Smooth muscle cell (in vitro differentiated cells): ENCODE measurements at regions not wholly inside any gene's neighbourhood (a gene's known extent, or its start where the extent isn't known, plus 50 kb on each side); places are given as distances from the start of the nearest gene placed in this dataset.

ENCODE experiments used
- DNase-seq: peaks from one replicate; lab custom pipeline; 2025; ENCODE audit not compliant: unreplicated experiment; lab: John Stamatoyannopoulos, UW
- H2AFZ ChIP-seq: fragments of 200-600 bp; sonication (generic); 2 replicates; pipeline ENCODE4 v1.6.0; 2016; ENCODE audit warnings: antibody characterized with exemption, low read depth, mild to moderate bottlenecking
- H3F3A ChIP-seq: fragments of 200-600 bp; sonication (generic); 2 replicates; pipeline ENCODE4 v1.6.0; 2017; ENCODE audit warnings: antibody characterized with exemption, low read depth
- H3K27ac ChIP-seq: fragments of 200-600 bp; sonication (generic); 2 replicates; pipeline ENCODE4 v1.5.1; 2016; ENCODE audit warnings: low read depth, mild to moderate bottlenecking
- H3K27me3 ChIP-seq: fragments of 200-600 bp; sonication (generic); 2 replicates; pipeline ENCODE4 v1.6.1; 2016; ENCODE audit warnings: low read depth, mild to moderate bottlenecking
- H3K36me3 ChIP-seq: fragments of 200-600 bp; sonication (generic); 2 replicates; pipeline ENCODE4 v1.5.1; 2016; ENCODE audit warnings: low read depth
- H3K4me1 ChIP-seq: fragments of 200-600 bp; sonication (generic); 2 replicates; pipeline ENCODE4 v1.5.1; 2016; ENCODE audit warnings: low read depth
- H3K4me2 ChIP-seq: fragments of 200-600 bp; sonication (generic); 2 replicates; pipeline ENCODE4 v1.6.0; 2016; ENCODE audit warnings: mild to moderate bottlenecking
- H3K4me3 ChIP-seq: fragments of 200-600 bp; sonication (generic); 2 replicates; pipeline ENCODE4 v1.5.1; 2016; ENCODE audit warnings: mild to moderate bottlenecking
- H3K79me2 ChIP-seq: fragments of 200-600 bp; sonication (generic); 2 replicates; pipeline ENCODE4 v1.6.0; 2016; ENCODE audit warnings: low read depth, mild to moderate bottlenecking
- H3K9ac ChIP-seq: fragments of 200-600 bp; sonication (generic); 2 replicates; pipeline ENCODE4 v1.6.0; 2016; ENCODE audit warnings: low read depth
- H3K9me3 ChIP-seq: fragments of 200-600 bp; sonication (generic); replicated peaks from 2 replicates; pipeline ENCODE4 v1.5.1; 2016; ENCODE audit warnings: low read depth
- H4K20me1 ChIP-seq: fragments of 200-600 bp; sonication (generic); 2 replicates; pipeline ENCODE4 v1.6.0; 2016; ENCODE audit warnings: low read depth
- CTCF ChIP-seq: fragments of 200-600 bp; sonication (generic); IDR thresholded peaks from 2 replicates; pipeline ENCODE4 v1.5.1; 2017; ENCODE audit warnings: borderline replicate concordance, mild to moderate bottlenecking, antibody characterized with exemption; ENCODE audit not compliant: insufficient read depth, poor library complexity, severe bottlenecking
- WGBS: methylation state at CpG from one replicate; pipeline ENCODE4 v1.1.7; 2016; ENCODE audit warnings: low lambda C conversion rate; 5-methylcytosine and 5-hydroxymethylcytosine counted together

DNA sequence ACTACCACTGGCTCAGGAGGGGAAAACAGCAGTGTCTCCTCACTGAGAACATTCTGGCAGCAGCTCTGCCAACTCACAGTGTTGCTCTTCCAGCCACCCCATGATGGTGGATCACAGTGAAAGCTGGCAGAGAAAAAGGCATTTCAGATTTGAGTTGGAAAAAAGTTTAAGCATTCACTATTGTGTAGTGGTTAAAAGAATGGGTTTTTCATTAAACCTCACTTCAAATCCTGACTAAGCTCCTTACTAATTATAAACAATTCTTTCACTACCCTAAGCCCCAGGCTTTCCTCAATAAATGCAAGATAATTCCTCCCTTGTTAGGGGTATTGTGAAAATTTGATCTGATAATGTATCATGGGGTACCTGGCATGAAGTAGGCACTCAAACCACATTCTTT is 518.1 kb downstream of the SNAPC1 start:
- Histone ChIP-seq H3F3A (no peaks in the 10 kb centered on the region), H3K9ac (no peak overlapping the region), H3K79me2 (no peaks in the 10 kb centered on the region), H3K4me1 (peaks cover 5% of the 10 kb centered on the region), H3K4me2 (no peak overlapping the region), H3K27ac (no peak overlapping the region), H4K20me1 (no peaks in the 10 kb centered on the region), H3K4me3 (no peak overlapping the region), H2AFZ (no peak overlapping the region), H3K9me3 (no peaks in the 10 kb centered on the region), H3K27me3 (no peaks in the 10 kb centered on the region), H3K36me3 (no peaks in the 10 kb centered on the region)
- no peak for TF ChIP-seq CTCF
- DNase-seq: no peak

GRCh38 chr14:62283837-62284236 is 521.6 kb downstream of the SNAPC1 start:
- Histone ChIP-seq H3K79me2 (no peaks in the 10 kb centered on the region), H2AFZ (no peak overlapping the region), H3K27ac (no peak overlapping the region), H3K9me3 (no peaks in the 10 kb centered on the region), H4K20me1 (no peaks in the 10 kb centered on the region), H3K36me3 (no peaks in the 10 kb centered on the region), H3K27me3 (no peaks in the 10 kb centered on the region), H3K4me2 (no peak overlapping the region), H3K4me1 (peaks cover 3% of the 10 kb centered on the region), H3F3A (no peaks in the 10 kb centered on the region), H3K4me3 (no peak overlapping the region), H3K9ac (no peak overlapping the region)
- no peak for DNase-seq
- 97% methylated on average over 4 of the region's 4 CpGs for WGBS
- TF ChIP-seq CTCF: no peak

- Histone ChIP-seq H3K9ac (no peak overlapping the region), H3K4me1 (no peaks in the 10 kb centered on the region), H3K79me2 (no peaks in the 10 kb centered on the region), H3K4me2 (no peak overlapping the region), H3F3A (no peaks in the 10 kb centered on the region), H2AFZ (no peak overlapping the region), H3K36me3 (no peaks in the 10 kb centered on the region), H3K9me3 (no peaks in the 10 kb centered on the region), H3K4me3 (no peak overlapping the region), H3K27me3 (no peaks in the 10 kb centered on the region), H3K27ac (no peak overlapping the region), H4K20me1 (no peaks in the 10 kb centered on the region)
- 70% methylated on average over 3 of the region's 3 CpGs for WGBS
- TF ChIP-seq CTCF: no peak
- DNase-seq: no peak
Observed at GRCh38 chr14:62289471-62289870, 527.3 kb downstream of the SNAPC1 start.

GRCh38 chr14:62301080-62301479 is 538.9 kb downstream of the SNAPC1 start:
- H3K27ac ChIP-seq: no peak overlapping the region
- H4K20me1 ChIP-seq: no peaks in the 10 kb centered on the region
- no peaks in the 10 kb centered on the region for H3K9me3 ChIP-seq
- no peaks in the 10 kb centered on the region for H3K27me3 ChIP-seq
- H3K79me2 ChIP-seq: no peaks in the 10 kb centered on the region
- H3K4me3 ChIP-seq: no peak overlapping the region
- H3K9ac ChIP-seq: no peak overlapping the region
- no peaks in the 10 kb centered on the region for H3F3A ChIP-seq
- 86% methylated on average over 1 of the region's 1 CpG for WGBS
- no peak for DNase-seq
- H3K36me3 ChIP-seq: no peaks in the 10 kb centered on the region
- H2AFZ ChIP-seq: no peak overlapping the region
- TF ChIP-seq CTCF: no peak
- no peaks in the 10 kb centered on the region for H3K4me1 ChIP-seq
- no peak overlapping the region for H3K4me2 ChIP-seq
